Activated naive CD8-positive, alpha-beta T cell treated with anti-CD3 and anti-CD28 coated beads, Interleukin-2, amount 10 ng/mL, durations not matched to agents 7 days and 5 days (primary cell): ENCODE measurements at regions not wholly inside any gene's neighbourhood (a gene's known extent, or its start where the extent isn't known, plus 50 kb on each side); places are given as distances from the start of the nearest gene placed in this dataset.
"Not testable (repeated sequence)": the region's sequence is repeated elsewhere in the genome, so short reads cannot be mapped to it uniquely, and the experiment has no call there.

Experiments used
- ATAC-seq: fragments of 150-1000 bp; cut with Tn5 transposase; one replicate; pipeline ENCODE4 v1.10.0; 2021; ENCODE audit warnings: low read depth, moderate library complexity
- POLR2A ChIA-PET: fragments of 350-600 bp; sonication (Branson Sonifier 250); formaldehyde crosslinking; loops from one replicate; lab custom pipeline; 2021; ENCODE audit warnings: antibody characterized with exemption; lab: Charles Lee
- DNase-seq: peaks from one replicate; pipeline ENCODE4 v3.0.0; 2021
- H3K27ac Mint-ChIP-seq: one replicate; pipeline ENCODE4 v1.8.0; 2022; ENCODE audit warnings: mild to moderate bottlenecking, mixed read lengths
- H3K27me3 Mint-ChIP-seq: one replicate; pipeline ENCODE4 v1.8.0; 2022; ENCODE audit warnings: mild to moderate bottlenecking, moderate library complexity, mixed read lengths
- H3K36me3 Mint-ChIP-seq: one replicate; pipeline ENCODE4 v1.8.0; 2021; ENCODE audit warnings: mild to moderate bottlenecking, mixed read lengths
- H3K4me1 Mint-ChIP-seq: one replicate; pipeline ENCODE4 v1.8.0; 2021; ENCODE audit warnings: mixed read lengths
- H3K4me3 Mint-ChIP-seq: one replicate; pipeline ENCODE4 v1.8.0; 2022; ENCODE audit warnings: mild to moderate bottlenecking, moderate library complexity, mixed read lengths
- H3K9me3 Mint-ChIP-seq: one replicate; pipeline ENCODE4 v1.8.0; 2021; ENCODE audit warnings: mixed read lengths

GRCh38 chrX:136975684-136976470, 57.9 kb downstream of the GPR101 start:
- POLR2A ChIA-PET, result no interaction called here
- H3K9me3 Mint-ChIP-seq, result no peaks in the 10 kb centered on the region
- H3K27me3 Mint-ChIP-seq, result no peaks in the 10 kb centered on the region
- no peak overlapping the region for H3K4me3 Mint-ChIP-seq
- no peak for DNase-seq
- no peak overlapping the region for H3K27ac Mint-ChIP-seq
- H3K36me3 Mint-ChIP-seq, result no peaks in the 10 kb centered on the region
- ATAC-seq, result no peak
- no peaks in the 10 kb centered on the region for H3K4me1 Mint-ChIP-seq

GRCh38 chrX:136967966-136968365, 65.8 kb downstream of the GPR101 start:
- H3K27ac Mint-ChIP-seq, result no peak overlapping the region
- ATAC-seq, result no peak
- H3K4me3 Mint-ChIP-seq, result no peak overlapping the region

GRCh38 chrX:136963973-136964372, 69.8 kb downstream of the GPR101 start:
- ATAC-seq (no peak), DNase-seq (no peak)
- Mint-ChIP-seq H3K4me3 (no peak overlapping the region), H3K4me1 (no peaks in the 10 kb centered on the region), H3K27me3 (no peaks in the 10 kb centered on the region), H3K27ac (no peak overlapping the region), H3K9me3 (no peaks in the 10 kb centered on the region), H3K36me3 (peaks cover 2% of the 10 kb centered on the region)
- POLR2A ChIA-PET, result no interaction called here

More at GRCh38 chrX:136967966-136968365, 65.8 kb downstream of the GPR101 start:
- Mint-ChIP-seq H3K36me3 (no peaks in the 10 kb centered on the region), H3K4me1 (no peaks in the 10 kb centered on the region), H3K27me3 (no peaks in the 10 kb centered on the region), H3K9me3 (no peaks in the 10 kb centered on the region)
- POLR2A ChIA-PET, result no interaction called here
- DNase-seq, result no peak

DNA sequence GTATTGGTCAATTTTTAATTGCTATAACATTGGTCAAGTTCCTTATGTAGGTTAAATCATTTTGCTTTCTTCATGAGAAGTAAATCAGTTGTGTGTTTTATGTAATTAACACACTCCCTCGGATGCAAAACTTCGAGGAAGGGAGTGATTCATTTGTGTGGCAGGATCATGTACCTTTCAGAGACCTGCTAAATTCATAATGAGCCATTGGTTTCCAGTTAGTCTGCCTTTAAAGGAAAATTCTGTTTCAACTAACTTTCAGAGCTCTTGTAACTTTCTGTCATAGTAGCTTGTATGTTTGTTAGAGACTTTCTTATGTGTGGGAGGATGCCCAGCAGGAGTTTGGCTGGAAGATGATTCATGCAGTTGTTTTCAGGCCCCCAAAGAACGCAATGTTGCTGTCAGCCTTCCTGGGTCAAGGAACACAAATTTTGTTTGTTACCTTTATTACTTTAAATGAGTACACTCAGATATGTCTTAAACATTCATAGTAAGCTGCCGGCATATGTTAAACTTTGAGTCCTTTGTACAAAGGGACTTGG, 72.1 kb downstream of the GPR101 start:
- Mint-ChIP-seq H3K9me3 (no peaks in the 10 kb centered on the region), H3K4me1 (no peaks in the 10 kb centered on the region), H3K36me3 (peaks cover 2% of the 10 kb centered on the region), H3K4me3 (no peak overlapping the region), H3K27me3 (no peaks in the 10 kb centered on the region), H3K27ac (no peak overlapping the region)
- no peak for DNase-seq
- POLR2A ChIA-PET, result no interaction called here
- ATAC-seq, result no peak

GRCh38 chrX:136954930-136955329, 74.4 kb upstream of the RBMX start:
- no peaks in the 10 kb centered on the region for H3K4me1 Mint-ChIP-seq
- ATAC-seq (no peak), DNase-seq (no peak)
- H3K27ac Mint-ChIP-seq, result no peak overlapping the region
- POLR2A ChIA-PET, result no interaction called here
- H3K36me3 Mint-ChIP-seq, result no peaks in the 10 kb centered on the region
- H3K9me3 Mint-ChIP-seq, result no peaks in the 10 kb centered on the region
- no peak overlapping the region for H3K4me3 Mint-ChIP-seq
- H3K27me3 Mint-ChIP-seq, result no peaks in the 10 kb centered on the region

DNA sequence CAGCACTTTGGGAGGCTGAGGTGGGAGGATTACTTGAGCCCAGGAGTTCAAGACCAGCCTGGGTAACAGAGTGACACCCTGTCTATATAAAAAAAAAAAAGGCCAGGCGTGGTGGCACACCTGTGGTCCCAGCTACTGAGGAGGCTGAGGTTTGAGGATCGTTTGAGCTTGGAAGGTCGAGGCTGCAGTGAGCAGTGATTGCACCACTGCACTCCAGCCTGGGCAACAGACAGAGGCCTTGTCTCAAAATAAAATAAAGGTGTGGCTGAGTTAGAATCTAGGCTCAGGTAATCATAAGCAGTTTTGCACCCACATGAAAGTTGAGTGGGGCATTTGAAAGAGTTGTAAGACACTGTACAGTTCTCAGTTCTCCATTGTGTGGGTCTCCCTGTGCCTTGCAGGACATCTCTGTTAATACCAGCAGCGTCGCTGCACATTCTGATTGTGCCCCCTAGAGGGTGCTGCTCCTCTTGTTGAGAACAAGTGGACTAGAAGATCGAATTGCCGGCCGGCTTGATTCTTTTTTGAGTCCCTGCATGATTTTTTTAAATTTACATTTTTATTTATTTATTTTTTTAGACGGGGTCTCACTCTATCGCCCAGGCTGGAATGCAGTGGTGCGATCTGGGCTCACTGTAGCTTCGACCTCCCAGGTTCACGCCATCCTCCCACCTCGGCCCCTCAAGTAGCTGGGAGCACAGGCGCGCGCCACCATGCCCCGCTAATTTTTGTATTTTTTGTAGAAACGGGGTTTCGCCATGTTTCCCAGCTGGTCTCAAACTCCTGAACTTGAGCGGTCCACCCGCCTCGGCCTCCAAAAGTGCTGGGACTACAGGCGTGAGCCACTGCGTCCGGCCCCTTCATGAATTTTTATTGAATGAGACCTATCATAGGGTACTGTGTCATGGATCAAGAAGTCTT, 73.6 kb upstream of the RBMX start:
- Mint-ChIP-seq H3K9me3 (no peaks in the 10 kb centered on the region), H3K4me3 (no peak overlapping the region), H3K4me1 (no peaks in the 10 kb centered on the region), H3K27ac (no peak overlapping the region), H3K36me3 (no peaks in the 10 kb centered on the region), H3K27me3 (no peaks in the 10 kb centered on the region)
- POLR2A ChIA-PET, result no interaction called here
- peak; percentile 37 for DNase-seq
- peak; percentile 79 for ATAC-seq

DNA sequence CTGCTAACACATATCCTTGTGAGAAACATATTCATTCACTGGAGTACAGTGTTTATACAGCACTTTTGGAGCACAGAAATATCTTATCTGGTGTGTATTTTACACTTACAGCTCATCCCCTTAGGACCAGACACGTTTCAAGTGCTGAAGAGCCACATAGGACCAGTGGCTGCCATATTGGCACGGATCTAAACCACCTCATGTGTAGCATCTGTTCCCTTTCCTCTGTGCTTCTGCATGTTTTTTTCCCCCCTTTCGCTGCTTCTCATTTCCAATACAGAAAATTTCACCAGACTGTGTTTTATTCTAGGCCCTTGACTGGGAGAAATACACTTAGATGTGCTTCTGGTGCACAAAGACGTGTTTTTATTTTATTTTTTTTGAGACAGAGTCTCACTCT, 69.7 kb upstream of the RBMX start:
- Mint-ChIP-seq H3K4me1 (no peaks in the 10 kb centered on the region), H3K36me3 (no peaks in the 10 kb centered on the region), H3K4me3 (no peak overlapping the region), H3K9me3 (no peaks in the 10 kb centered on the region), H3K27ac (no peak overlapping the region), H3K27me3 (no peaks in the 10 kb centered on the region)
- POLR2A ChIA-PET, result no interaction called here
- DNase-seq (no peak), ATAC-seq (no peak)

DNA sequence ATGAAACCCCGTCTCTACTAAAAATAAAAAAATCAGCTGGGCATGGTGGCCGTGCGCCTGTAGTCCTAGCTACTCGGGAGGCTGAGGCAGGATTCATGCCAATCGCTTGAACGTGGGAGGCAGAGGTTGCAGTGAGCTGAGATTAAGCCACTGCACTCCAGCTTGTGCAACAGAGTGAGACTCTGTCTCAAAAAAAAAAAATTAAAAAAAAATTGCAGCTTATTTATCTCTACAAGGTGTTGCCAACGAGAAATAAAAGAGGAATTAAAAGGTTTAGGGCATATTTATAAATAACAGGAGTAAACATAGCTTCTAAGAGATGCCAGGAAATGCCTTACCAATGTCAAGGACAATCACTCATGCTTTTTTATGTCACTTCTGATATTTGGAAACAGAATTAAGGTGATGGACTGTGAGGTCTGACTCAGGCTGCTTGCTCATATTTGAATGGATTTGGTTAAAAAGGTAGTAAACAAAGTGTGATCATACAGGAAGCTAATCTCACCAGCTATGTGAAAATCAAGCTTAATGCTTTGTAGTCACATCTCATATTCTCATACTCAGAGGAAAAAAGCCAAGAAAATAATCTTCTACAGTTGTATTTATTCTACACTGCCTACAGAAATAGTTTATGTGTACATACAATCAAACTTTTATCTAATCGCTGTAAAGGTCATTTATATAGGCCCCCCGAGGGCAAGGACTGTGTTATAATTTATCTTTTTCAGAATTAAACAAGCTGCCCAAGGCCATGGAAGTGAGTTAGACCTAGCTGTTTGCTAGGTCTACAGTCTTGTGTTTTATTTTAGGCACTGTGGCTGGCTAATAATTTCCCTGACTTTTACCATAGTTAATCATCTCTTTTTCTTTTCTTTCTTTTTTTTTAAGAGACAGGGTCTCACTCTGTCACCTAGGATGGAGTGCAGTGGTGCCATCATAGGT, 61.1 kb upstream of the RBMX start:
- Mint-ChIP-seq H3K27ac (no peak overlapping the region), H3K36me3 (peaks cover 3% of the 10 kb centered on the region), H3K4me1 (no peaks in the 10 kb centered on the region), H3K9me3 (no peaks in the 10 kb centered on the region), H3K27me3 (no peaks in the 10 kb centered on the region), H3K4me3 (no peak overlapping the region)
- DNase-seq (no peak), ATAC-seq (no peak)
- POLR2A ChIA-PET, result no interaction called here

- Mint-ChIP-seq H3K4me1 (peaks cover 9% of the 10 kb centered on the region), H3K27ac (peak overlapping the region; percentile 86), H3K27me3 (no peaks in the 10 kb centered on the region), H3K4me3 (peak overlapping the region; percentile 68), H3K36me3 (peaks cover 6% of the 10 kb centered on the region), H3K9me3 (no peaks in the 10 kb centered on the region)
- POLR2A ChIA-PET, result no interaction called here
- ATAC-seq (no peak), DNase-seq (no peak)
Observed at GRCh38 chrX:136936183-136936549, 55.6 kb upstream of the RBMX start.

DNA sequence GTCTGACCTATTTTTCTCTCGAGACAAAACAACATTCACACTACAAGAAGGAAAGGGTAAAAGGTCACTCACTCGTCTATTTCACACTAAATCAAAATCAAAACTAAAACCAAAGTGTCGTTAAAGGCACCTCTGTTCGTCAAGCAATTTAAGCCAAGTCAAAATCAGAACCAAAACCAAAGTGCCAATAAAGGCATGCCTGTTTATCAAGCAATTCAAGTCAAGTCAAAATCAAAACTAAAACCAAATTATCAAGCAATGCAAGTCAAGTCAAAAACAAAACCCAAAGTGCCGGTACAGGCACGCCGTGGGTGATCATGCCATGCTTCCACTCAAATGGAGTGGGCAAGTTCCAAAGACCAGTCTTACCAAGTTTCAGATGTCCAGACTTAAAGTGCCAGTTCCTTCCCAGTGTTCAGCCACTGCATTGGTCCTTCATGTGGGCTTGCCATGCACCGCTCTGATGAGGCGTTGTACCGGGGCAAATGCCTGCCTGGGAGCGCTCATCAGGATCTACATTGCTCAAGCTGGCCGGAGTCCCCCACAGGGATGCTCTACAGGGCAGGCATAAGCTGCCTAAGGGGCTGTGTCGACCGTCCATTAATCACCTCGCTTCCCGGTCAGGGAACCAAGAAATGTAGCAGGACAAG, 55.1 kb upstream of the RBMX start:
- H3K4me1 Mint-ChIP-seq, H3K9me3 Mint-ChIP-seq, DNase-seq, H3K36me3 Mint-ChIP-seq, ATAC-seq, H3K27me3 Mint-ChIP-seq, POLR2A ChIA-PET: not testable (repeated sequence)
- peak overlapping the region; percentile 86 for H3K27ac Mint-ChIP-seq
- H3K4me3 Mint-ChIP-seq, result peak overlapping the region; percentile 68

DNA sequence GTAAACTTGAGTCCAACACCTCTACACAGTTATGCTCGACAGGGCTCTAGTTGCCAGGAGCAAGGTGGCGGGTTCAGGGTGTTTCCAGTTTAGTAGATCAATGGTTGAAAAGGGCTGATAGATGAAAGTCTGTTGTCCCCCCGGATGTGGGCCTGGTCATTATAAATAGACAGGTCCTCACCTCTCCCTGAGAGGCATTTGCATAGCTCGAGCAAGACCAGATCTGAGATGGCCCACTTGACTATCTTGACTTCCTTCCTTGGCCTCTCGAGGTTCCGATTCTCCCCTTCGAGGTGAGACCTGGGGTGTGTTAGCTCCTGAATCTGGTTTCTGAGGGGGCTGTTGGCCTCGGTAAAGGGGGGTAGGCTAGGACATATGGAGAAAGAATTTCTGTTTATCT, 54.1 kb upstream of the RBMX start:
- H3K4me3 Mint-ChIP-seq, POLR2A ChIA-PET: not testable (repeated sequence)

DNA sequence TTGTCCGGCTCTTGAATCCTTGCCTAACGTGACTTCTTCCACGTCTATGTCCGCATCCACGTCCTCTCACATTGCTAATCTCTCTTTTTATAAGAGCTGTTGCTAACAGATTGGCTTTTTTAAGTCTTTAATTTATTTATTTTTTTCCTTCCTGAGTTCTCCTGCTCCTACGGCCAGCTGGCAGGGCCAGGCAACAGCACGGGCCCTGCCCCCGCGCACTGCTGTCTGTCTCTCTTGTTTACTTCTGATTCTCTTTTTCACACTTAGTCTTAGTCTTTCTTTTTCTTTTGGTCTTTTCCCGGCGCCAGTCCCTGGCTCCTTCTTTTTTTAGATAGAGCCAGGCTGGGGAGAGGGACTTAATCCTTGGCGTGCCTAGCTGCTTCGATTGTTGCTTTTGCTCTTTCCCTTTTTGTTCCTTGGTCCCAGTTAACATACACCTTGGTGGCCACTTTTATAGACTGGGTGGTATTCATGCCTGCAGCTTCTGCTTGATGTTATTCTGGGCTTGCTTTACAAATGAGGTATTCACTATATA, 53.2 kb upstream of the RBMX start:
- Mint-ChIP-seq H3K9me3 (no peaks in the 10 kb centered on the region), H3K4me1 (peaks cover 9% of the 10 kb centered on the region), H3K36me3 (peaks cover 6% of the 10 kb centered on the region), H3K27me3 (no peaks in the 10 kb centered on the region), H3K4me3 (no peak overlapping the region), H3K27ac (no peak overlapping the region)
- POLR2A ChIA-PET, result no interaction called here
- DNase-seq (no peak), ATAC-seq (no peak)

More for the DNA sequence above, 54.1 kb upstream of the RBMX start:
- not testable (repeated sequence) for H3K4me1 Mint-ChIP-seq, H3K9me3 Mint-ChIP-seq, DNase-seq, H3K36me3 Mint-ChIP-seq, H3K27ac Mint-ChIP-seq, H3K27me3 Mint-ChIP-seq, ATAC-seq
